ENCODE measurements at regions not wholly inside any gene's neighbourhood (a gene's known extent, or its start where the extent isn't known, plus 50 kb on each side); places are given as distances from the start of the nearest gene placed in this dataset.
A peak's percentile ranks its signal among the peaks of the same experiment; 100 is the strongest.

DNA sequence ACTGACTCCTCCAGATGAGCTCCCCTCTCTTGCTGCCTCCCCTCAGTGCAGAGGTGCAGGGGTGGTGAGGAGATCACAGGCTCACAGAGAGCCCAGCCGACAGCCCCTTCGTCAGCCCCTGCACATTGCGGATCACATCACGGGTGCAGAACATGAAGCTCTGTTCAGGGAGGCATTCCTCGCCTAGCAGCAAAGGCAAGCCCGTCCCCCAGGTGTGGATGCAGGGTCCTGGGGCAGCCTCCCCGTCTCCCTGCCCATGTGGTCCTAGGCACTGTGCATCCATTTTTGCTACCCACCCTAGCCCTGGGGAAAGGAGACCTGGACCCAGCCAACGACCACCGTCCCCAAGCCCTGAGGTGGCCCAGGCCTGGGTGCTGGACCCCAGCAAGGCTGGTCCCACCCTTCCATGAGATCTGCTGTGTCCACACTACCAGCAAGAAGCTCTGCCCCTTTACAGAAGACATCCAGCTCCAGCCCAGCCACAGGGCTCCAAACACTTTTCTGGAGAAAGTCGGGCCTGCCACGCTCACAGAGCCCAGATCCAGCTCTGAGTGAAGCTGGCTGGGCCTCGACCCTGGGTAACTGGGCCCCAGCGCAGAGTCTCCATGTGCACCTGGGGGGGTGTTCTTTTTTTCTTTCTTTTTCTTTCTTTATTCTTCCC lies 248.7 kb downstream of the NPHP4 start:
- no peaks in the 10 kb centered on the region for H3K9me3 ChIP-seq
- no peaks in the 10 kb centered on the region for H3K4me1 ChIP-seq
- ATAC-seq, result no peak
- no peak overlapping the region for H3K4me3 ChIP-seq
- peaks cover 0 to 34% (median 14%) of the 10 kb centered on the region in 9 donors for H3K27me3 ChIP-seq
- intact Hi-C loops (cut with DNase I), result loop anchor here in 6 of 10 donors (5.0 to 10.0 kb wide), 7 partner anchors 106 to 1839 kb away; partner anchors contain the start of genes AJAP1 (in 2 of the 6) and C1orf174 (in 1 of the 6)
- DNase-seq, result peak in 1 of 5 donors; percentile 30
- TF ChIP-seq, protein P1, sequence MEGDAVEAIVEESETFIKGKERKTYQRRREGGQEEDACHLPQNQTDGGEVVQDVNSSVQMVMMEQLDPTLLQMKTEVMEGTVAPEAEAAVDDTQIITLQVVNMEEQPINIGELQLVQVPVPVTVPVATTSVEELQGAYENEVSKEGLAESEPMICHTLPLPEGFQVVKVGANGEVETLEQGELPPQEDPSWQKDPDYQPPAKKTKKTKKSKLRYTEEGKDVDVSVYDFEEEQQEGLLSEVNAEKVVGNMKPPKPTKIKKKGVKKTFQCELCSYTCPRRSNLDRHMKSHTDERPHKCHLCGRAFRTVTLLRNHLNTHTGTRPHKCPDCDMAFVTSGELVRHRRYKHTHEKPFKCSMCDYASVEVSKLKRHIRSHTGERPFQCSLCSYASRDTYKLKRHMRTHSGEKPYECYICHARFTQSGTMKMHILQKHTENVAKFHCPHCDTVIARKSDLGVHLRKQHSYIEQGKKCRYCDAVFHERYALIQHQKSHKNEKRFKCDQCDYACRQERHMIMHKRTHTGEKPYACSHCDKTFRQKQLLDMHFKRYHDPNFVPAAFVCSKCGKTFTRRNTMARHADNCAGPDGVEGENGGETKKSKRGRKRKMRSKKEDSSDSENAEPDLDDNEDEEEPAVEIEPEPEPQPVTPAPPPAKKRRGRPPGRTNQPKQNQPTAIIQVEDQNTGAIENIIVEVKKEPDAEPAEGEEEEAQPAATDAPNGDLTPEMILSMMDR (IDR thresholded peaks at IDR 0.05), result no peak
- TF ChIP-seq POLR2A (IDR thresholded peaks at IDR 0.05), result no peak
- H3K27ac ChIP-seq, result no peak overlapping the region
- no peaks in the 10 kb centered on the region for H3K36me3 ChIP-seq
- 76 to 90% (median 87%) methylated on average over 6 to 13 of the region's 13 CpGs for WGBS, 4 donors

DNA sequence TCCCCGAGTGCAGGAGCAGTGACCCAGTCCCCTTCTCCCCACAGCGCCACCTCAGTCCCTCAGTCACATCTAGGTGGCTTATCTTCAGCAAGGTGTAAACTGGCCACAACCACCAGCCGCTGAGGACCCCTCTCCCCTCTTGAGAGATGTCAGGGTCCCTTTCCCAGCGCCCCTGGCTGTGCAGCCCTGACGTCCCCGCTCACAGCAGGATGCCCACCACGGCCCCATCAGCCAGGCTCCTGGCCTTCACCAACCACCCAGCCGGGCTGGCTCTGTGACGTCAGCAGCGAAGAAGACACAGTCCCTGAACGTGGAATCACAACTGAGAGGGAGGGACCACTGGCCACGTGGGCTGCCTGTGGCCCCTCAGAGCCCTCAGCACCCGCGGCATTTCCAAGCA lies 249.4 kb downstream of the NPHP4 start:
- ATAC-seq, result no peak
- Histone ChIP-seq H3K36me3 (no peaks in the 10 kb centered on the region), H3K27ac (no peak overlapping the region), H3K4me1 (no peaks in the 10 kb centered on the region), H3K4me3 (no peak overlapping the region), H3K9me3 (no peaks in the 10 kb centered on the region), H3K27me3 (peaks cover 0 to 33% (median 14%) of the 10 kb centered on the region in 9 donors)
- WGBS, 4 donors, result 88 to 94% (median 90%) methylated on average over 11 to 14 of the region's 14 CpGs
- intact Hi-C loops (cut with DNase I), result loop anchor here in 6 of 10 donors (5.0 to 10.0 kb wide), 7 partner anchors 106 to 1838 kb away; partner anchors contain the start of genes AJAP1 (in 2 of the 6) and C1orf174 (in 1 of the 6)
- TF ChIP-seq POLR2A (IDR thresholded peaks at IDR 0.05), result no peak
- TF ChIP-seq, protein P1 (IDR thresholded peaks at IDR 0.05), result no peak
- peak in 1 of 5 donors; percentile 55 for DNase-seq

DNA sequence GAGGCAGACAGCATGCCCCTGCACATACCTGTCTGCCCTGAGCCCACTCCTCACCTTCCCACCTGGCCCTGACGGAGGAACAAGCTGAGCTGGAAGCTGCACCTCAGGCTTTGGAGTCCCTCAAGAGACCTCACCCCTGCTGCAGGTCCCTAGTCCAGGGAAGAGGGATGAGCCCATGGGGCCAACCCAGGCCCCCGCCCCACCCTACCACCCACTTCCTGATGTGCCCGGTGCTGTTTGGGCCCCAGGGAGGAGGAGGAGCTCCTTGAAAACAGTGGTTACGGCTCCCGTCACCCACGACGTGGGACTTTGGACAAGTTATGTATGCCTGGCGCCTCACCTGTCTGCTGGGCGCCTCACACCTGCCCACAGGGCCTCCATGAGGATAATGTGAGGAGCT lies 250.2 kb downstream of the NPHP4 start:
- Histone ChIP-seq H3K27me3 (peaks cover 0 to 31% (median 13%) of the 10 kb centered on the region in 9 donors), H3K27ac (no peak overlapping the region), H3K36me3 (no peaks in the 10 kb centered on the region), H3K9me3 (no peaks in the 10 kb centered on the region), H3K4me1 (no peaks in the 10 kb centered on the region), H3K4me3 (no peak overlapping the region)
- ATAC-seq (no peak), DNase-seq (peak in 1 of 5 donors; percentile 32)
- intact Hi-C loops (cut with DNase I), result loop anchor here in 6 of 10 donors (5.0 to 10.0 kb wide), 7 partner anchors 105 to 1837 kb away; partner anchors contain the start of genes AJAP1 (in 2 of the 6) and C1orf174 (in 1 of the 6)
- no peak for TF ChIP-seq POLR2A (IDR thresholded peaks at IDR 0.05)
- TF ChIP-seq, protein P1 (IDR thresholded peaks at IDR 0.05), result no peak
- 77 to 88% (median 81%) methylated on average over 6 to 9 of the region's 9 CpGs for WGBS, 4 donors

Data from heart left ventricle (tissue), 16 donors.